ENCODE measurements at regions not wholly inside any gene's neighbourhood (a gene's known extent, or its start where the extent isn't known, plus 50 kb on each side); places are given as distances from the start of the nearest gene placed in this dataset.

DNA sequence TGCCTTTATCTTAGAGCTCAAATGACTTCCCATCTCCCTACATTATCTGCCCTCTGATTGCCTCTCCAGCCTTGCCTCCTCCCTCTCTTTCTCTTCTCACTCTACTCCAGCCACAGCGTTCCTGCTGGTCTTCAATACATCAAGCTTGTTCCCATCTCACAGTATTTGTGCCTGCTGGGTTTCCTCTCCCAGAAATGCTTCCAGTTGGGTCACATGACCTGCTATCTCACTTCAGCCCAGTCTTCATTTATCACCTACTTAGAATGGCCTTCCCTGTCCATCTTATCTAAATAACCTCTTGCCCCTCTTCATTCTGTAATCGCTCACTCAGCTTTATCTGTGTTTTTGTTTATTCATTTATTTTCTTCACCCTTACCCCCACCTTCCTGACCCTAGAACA lies 61.8 kb upstream of the FAR1 start:
- TF ChIP-seq CEBPB (IDR thresholded peaks at IDR 0.05; ENCODE audit: borderline replicate concordance in 1 of 2, low read depth in 2 of 2, low read length in 2 of 2) (no peak), ETV6 (conservative IDR thresholded peaks at IDR 0.05 in 1 of 2, IDR thresholded peaks at IDR 0.05 in 1 of 2; ENCODE audit: borderline replicate concordance in 1 of 2, low read depth in 1 of 2) (no peak), POLR2A (IDR thresholded peaks at IDR 0.05; ENCODE audit: low read depth, low read length) (no peak)
- TF ChIP-seq, protein P1, sequence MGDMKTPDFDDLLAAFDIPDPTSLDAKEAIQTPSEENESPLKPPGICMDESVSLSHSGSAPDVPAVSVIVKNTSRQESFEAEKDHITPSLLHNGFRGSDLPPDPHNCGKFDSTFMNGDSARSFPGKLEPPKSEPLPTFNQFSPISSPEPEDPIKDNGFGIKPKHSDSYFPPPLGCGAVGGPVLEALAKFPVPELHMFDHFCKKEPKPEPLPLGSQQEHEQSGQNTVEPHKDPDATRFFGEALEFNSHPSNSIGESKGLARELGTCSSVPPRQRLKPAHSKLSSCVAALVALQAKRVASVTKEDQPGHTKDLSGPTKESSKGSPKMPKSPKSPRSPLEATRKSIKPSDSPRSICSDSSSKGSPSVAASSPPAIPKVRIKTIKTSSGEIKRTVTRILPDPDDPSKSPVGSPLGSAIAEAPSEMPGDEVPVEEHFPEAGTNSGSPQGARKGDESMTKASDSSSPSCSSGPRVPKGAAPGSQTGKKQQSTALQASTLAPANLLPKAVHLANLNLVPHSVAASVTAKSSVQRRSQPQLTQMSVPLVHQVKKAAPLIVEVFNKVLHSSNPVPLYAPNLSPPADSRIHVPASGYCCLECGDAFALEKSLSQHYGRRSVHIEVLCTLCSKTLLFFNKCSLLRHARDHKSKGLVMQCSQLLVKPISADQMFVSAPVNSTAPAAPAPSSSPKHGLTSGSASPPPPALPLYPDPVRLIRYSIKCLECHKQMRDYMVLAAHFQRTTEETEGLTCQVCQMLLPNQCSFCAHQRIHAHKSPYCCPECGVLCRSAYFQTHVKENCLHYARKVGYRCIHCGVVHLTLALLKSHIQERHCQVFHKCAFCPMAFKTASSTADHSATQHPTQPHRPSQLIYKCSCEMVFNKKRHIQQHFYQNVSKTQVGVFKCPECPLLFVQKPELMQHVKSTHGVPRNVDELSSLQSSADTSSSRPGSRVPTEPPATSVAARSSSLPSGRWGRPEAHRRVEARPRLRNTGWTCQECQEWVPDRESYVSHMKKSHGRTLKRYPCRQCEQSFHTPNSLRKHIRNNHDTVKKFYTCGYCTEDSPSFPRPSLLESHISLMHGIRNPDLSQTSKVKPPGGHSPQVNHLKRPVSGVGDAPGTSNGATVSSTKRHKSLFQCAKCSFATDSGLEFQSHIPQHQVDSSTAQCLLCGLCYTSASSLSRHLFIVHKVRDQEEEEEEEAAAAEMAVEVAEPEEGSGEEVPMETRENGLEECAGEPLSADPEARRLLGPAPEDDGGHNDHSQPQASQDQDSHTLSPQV (IDR thresholded peaks at IDR 0.05), result no peak
